Hematopoietic multipotent progenitor cell (in vitro differentiated cells): ENCODE measurements at regions not wholly inside any gene's neighbourhood (a gene's known extent, or its start where the extent isn't known, plus 50 kb on each side); places are given as distances from the start of the nearest gene placed in this dataset.

Experiments used
- DNase-seq, 3 donors: peaks; one replicate each; pipeline ENCODE4 v3.0.0-alpha.2; 2011 to 2015; ENCODE audit warnings: low read depth in 2 of 3, low spot score in 2 of 3

DNA sequence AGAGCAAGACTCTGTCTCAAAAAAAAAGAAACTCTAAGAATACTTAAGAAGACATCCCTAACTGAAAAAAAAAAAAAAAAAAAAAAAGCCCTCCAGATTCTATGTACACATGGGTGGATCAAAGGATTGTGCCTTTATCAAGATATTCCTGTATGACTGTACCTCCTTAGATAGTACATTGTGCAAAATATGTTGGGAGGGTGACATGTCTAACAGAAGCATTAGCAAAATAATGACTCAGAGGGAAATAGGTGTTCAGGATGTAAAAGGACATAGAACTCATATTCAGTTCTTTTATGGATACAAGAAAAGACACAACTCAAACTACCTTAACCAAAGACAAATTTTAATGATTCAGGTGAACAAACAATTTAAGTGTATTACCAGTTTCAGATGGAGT is 269.8 kb upstream of the KAZN start:
- DNase-seq, result no peak

DNA sequence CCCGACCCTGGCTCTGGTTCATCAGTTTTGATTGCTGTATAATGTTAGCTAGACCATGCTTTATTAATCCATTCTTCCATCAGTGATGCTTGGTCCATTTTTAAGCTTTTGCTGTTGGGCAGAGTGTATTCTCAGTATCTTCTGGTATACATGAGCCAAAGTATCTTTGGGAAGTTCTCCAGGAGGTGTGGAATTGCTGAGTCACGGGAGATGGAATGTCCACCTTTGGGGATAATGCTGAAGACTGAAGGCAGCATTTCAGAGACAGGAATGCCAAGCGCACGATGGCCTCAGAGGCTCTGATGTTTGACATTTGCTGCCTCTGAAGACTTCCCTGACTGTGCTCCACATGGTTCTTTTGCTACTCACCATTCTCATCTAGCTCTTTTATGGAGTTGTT is 266.3 kb upstream of the KAZN start:
- DNase-seq, result no peak

DNA sequence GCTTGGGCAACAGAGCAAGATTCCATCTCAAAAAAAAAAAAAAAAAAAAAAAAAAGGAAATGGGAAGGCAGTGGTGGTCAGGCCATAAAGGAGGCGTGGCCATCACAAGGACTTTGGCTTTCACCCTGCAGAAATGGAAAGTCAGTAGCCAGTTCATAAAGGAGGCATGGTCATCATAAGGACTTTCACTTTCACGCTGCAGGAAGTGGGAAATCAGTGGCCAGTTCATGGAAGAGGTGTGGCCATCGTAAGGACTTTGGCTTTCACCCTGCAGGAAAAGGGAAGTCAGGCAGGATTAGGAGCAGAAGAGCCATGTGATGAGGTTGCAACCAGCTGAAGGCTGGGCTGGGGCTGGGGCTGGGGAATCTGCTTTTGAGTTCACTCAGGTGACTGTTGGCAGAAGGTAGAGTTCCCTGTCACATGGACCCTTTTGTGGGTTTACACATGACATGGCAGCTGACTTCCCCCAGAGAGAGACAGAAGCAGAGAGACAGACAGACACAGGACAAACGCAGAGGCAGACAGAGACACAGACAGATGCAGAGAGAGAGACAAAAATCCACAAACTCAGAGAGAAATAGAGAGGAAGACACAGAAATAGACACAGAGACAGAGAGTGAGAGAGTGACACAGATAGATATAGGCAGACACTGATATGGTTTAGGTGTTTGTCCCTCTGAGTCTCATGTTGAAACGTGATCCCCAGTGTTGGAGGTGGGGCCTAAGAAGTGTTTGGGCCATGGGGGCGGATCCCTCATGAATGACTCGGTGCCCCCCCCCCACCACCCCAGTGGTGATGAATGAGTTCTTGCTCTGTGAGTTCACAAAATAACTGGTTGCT is 263.9 kb upstream of the KAZN start:
- no peak for DNase-seq

DNA sequence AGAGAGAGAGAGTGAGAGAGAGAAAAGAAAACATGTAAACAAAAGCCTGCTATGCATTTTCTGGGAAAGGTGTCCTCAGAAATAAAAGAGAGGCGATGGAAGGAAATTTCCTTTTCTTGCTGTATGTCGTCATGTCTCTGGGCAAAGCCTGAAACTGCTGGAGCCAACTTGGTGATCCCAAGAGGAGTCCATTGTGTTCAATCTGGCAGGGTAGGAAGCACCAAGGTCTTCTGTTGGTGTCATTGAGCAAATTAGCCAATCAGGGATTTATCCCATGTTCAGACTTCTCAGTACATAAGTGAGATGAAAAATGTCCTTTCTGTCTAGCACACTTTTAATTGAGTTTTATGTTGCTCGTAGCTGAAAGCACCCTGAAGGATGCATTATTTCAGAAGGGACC is 260.0 kb upstream of the KAZN start:
- no peak for DNase-seq

DNA sequence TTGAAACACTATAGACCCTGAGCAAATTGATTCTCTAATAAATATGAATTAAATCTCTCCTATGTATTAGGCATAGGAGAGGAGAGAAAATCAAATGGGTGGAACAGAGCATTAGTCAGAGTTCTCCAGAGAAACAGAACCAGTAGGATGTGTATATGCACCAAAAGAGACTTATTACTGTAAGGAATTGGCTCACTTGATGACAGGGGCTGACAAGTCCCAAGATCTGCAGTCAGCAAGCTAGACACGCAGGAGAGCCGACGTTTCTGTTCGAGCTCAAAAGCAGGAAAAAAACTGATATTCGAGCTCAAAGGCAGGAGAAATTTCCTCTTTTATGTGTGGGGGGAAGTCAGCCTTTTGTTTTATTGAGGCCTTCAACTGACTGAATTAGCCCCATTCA is 259.2 kb upstream of the KAZN start:
- no peak for DNase-seq

DNA sequence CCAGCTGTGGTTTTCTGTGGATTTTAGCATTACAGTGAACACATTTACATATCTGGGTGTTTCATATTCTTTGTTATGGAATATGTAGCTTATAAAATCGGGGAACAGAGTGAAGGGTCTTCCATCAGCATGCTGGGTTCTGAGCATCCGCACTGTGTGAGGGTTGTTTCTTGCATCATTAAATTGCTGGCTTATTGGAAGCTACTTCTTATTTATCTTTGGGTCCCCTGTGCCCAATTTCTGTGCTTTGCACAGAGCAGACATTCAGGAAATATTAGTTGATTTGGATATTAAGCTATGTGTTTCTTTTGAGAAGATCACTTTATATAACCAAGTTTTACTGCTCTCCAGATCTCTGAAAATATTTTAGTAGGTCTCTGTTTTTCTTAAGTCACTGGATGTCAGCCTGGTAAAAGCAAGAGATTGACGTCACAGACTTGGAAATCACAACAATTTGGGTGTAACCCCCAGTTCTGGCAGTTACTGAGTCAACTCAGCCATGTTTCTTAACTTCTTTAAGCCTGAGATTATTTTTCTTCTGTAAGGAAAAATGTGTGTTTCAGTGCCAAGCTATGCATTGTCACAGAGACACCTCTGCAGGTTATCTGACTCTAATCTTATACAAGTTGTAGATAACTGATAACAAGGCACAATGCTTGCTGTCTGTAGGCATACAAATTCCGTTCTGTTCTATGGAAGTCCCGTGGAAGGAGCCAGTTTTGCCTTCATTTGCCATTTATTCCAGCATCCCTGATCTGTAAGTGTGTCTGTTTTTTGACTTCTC is 258.3 kb upstream of the KAZN start:
- DNase-seq, result no peak

DNA sequence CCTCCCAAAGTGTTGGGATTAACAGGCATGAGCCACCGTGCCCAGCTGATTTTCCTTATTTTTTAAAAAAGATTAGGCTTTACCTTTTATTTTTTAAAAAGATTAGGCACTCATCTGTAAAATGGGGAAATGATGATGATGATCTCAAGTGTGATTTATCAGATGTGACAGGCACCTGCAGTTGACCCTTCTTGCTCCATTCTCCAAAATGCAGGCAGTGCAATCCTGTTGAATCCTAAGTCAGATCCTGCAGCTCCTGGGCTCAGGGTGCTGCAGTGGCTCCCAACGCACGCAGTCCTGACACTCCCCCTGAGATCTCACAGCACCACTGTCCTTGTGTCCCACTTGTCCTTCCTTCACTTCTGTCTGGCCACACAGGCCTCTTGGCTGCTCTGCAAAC is 257.3 kb upstream of the KAZN start:
- no peak for DNase-seq

DNA sequence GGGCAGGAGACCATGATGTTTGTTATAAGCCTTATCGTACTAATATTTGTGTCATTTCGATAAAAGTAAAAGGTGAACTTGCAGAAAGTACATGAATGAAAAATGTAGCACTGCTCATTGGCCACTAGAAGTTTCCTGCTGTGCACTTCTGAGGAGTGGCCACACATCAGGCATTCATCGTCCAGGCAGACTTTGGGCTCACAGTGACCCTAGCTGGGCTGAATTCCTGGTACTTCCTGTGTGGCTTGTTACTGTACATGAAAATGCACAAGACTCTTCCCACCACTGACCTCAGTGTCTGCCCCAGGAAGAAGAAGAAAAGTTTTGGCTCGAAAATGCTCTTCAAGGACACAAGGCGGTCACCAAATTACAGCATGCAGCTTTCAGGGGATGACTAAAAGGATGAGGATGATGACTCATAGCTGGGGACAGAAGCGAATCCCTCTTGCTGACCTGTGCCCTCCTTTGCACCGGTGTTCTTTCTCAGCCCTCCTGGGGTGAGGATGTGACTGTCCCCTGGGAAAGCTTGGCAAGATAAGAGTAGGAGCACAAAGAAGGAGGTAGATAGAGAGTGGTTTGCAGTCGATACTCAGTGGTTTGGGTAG is 252.4 kb upstream of the KAZN start:
- DNase-seq, result no peak

DNA sequence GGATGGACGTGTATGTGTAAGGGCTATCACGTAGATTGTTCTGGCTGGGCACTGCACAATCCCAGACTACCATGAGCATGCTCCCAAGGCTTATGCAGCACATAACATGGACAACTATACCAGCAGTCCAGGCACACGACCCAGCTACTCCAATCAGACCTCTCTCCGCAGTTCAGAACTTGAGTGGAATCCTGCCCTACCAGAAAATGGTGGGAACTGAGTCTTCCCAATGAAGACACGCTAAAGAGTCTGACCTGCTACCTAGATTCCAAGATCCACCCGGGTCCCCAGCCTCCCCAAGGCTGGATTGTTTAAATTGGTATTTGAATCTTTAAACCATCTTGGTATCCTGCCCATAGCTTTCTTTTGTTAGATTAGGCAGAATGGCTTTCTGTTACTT is 251.3 kb upstream of the KAZN start:
- DNase-seq, result no peak

DNA sequence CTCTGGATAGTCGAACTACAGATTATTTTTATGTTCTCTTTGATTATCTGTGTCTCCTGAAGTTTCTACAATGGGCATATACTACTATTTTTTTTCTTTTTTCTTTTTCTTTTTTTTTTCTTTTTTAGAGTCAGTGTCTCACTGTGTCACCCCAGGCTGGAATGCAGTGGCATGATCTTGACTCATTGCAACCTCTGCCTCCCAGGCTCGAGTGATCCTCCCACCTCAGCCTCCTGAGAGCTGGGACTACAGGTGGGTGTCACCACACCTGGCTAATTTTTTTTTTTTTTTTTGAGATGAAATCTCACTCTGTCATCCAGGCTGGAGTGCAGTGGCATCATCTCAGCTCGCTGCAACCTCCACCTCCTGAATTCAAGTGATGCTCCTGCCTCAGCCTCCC is 250.7 kb upstream of the KAZN start:
- DNase-seq, result no peak

DNA sequence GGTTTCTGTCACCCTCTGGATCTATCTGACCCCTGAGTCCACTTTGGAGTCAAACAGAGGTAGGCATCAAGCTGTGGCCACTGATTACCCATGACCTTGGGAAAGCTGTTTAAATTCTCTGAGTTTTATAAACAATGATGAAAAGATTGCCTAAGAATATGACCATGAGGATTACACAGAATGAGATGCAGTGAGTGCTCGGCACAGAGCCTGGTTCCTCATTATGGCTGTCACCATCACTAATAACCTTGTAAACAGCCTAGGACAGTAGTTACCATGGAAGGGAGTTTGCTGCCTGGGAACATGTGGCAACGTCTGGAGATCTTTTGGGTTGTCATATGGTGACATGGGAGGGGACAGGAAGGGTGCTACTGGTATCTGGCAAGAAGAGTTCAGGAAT is 248.3 kb upstream of the KAZN start:
- DNase-seq, result no peak

DNA sequence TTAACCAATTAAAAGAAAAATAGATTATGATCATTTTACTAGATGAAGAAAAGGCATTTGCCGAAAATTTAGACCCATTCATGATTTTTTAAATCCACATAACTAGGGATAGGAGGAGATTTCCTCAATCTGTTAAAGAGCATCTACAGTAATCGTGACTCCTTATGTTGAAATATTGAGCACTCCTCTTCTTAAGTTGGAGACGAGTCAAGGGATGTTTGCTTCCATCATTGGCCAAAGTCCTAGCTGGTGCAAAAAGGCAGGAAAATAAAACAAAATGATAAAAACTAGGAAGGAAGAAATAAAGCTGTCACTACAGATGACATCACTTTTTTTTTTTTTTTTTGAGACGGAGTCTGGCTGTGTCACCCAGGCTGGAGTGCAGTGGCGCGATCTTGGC is 245.6 kb upstream of the KAZN start:
- DNase-seq, result no peak

DNA sequence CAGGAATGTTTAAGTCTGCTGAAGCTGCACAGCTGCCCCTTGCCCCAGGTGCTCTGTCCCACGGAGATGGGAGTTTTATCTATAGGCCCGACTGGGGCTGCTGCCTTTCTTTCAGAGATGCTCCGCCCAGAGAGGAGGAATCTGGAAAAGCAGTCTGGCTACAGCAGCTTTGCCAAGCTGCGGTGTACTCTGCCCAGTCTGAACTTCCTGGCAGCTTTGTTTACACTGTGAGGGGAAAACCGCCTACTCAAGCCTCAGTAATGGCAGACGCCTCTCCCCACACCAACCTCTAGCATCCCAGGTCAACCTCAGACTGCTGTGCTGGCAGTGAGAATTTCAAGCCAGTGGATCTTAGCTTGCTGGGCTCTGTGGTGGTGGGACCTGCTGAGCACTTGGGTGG is 237.5 kb upstream of the KAZN start:
- DNase-seq, result peak in 1 of 3 donors; percentile 2

DNA sequence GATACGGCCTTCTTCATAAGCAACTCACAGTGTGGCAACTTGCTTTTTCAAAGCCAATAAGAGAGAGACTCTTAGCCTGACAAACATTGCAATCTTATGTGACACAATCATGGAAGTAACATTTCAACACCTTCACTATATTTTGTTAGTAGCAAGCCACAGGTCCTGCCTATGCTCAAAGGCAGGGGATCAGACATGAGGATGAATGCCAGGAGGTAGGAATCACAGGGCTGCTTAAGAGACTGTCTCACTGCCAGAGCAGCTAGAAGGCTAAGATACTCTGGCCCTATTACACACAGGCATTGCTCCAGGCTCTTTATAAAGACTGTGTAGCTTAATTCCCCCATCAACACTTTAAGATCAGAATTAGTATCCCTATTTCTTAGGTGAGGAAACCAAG is 236.2 kb upstream of the KAZN start:
- DNase-seq, result no peak

DNA sequence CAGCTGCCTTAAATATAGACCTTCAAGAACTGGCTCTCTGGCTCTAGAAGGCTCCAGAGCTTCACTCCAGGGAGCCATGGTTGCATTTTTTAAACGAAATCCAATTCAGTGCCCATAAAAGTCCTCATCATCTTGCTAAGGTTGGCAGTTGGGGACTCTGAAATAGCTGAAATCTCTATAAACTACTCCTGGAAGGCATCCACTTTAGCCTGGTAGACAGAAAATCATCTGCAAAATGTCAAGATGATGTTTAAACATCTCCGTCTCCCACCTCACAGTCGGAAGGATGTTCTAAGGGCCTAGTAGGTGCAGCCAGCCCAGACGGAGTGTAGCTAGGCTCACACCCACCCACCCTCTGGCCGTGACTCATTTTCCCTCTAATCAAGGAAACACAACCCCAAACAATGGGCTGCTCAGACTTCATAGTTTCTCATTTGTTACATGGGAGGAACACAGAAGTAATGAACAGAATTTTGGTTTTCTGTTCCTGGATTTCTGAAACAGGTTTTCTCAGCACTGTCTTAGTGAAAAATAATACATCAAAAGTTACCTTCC is 235.4 kb upstream of the KAZN start:
- no peak for DNase-seq

DNA sequence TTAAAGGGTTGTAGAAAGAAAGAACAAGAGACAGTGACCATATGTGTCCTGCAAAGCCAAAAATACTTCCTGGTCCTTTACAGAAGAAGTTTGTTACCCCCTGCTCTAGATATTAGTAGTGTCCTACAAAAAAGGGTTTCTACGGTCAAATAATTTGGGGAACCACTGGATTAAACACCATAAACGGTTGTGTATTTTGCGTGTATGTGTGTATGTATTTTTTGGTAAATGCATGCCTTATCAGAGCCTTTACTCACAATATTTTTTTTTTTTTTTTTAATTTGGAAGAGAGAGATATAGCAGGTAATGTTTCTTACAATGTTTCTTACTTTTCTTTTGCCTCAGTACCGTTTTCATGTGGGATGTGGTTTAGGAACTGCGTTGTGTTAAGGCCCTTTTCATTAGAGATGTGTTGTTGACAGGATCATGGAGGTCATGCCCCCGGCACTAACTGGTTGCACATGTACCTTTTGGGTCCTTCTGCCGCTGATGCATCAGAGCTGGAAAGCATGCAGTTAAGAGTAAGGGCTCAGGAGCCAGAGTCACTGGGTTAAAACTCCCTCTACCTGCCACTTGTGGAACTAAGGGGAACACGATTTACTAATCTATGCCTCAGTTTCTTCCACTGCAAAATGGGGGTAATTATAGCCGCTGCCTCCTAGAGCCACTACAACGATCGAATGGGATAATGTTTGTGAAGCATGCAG is 234.6 kb upstream of the KAZN start:
- DNase-seq, result no peak

DNA sequence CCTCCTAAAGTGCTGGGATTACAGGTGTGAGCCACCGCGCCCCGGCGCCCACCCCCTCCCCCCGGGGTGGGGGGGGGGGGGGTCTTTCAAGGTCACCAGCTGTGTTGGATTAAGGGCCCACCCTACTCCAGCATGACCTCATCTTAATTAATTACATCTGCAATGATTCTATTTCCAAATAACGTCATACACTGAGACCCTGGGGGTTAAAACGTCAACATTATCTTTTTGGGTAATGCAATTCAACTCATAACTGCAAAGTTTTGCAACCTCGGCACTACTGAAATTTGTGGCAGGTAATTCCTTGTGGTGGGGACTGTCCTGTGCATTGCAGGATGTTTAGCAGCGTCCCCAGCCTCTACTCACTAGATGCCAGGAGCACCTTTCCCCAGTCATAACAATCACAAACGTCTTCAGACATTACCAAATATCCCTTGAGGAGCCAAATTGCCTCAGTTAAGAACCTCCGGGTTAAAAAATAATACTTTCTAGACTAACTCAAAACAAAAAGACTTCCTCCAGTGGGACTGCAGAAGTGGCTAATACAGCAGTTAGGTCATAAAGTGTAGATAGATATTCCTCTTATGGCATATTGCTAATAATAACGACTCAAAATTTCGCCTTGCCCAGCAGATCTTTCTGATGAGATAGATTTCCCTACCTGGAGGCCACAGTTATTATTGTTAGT is 233.0 kb upstream of the KAZN start:
- no peak for DNase-seq

DNA sequence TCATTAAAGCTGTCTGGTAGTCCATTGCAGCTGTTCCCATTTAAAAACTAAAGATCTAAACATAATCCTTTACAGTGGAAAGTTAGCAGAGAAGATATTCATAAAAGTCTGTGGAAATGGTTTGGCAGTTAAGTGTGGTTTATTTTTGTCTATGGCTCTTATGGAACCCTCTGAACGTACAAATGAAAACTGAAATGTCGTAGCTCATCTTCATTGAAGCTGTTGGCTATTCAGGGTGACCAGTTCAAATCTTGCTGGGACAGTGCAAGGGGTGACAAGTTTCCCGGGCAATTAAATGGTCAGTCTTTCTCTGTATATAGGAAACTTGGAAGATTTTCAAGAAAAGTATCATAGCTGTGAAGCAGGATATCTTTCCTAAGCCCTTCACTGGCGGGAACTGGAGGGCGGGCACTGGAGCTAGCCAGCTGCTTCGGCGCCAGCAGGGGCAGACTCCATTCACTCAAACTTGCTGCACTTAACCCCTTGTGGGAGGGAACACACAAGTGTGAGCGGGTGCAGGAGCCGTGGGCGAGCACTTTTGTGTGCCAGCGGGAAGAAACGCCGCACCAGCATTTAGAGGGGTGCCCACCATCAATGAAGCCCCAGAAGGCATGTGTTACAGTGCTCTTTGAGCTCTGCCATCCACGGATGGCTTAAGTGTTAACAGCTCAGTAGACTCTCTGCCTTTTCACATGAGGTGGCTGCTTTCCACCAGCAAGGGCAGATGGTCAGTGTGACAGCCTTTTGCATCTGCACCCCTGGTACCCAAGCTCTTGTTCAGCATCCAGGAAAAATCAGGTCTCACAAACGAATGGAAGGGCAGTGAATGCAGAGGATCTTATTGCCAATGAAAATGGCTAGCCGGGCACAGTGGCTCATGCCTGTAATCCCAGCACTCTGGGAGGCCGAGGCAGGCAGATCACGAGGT is 232.1 kb upstream of the KAZN start:
- DNase-seq, result no peak

DNA sequence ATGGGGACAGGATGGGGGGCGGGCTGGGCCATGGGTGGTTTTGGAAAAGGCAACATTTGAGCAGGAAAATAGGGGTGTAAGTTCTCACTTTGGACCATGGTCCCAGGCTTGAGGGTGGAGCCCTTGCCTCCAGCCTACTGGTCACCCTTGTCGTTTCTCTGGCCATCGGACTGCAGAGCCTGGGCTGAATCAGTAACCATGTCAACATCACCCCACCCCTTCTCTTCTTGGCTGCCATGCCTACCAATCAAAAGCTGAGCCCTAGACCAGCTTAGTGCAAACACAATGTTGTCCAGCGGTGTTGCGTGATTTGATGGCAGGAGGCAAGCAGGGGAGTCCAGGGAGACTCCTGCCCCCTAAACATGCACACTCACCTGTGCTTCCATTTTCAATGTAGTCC is 231.0 kb upstream of the KAZN start:
- DNase-seq, result no peak
